ENCODE measurements at regions not wholly inside any gene's neighbourhood (a gene's known extent, or its start where the extent isn't known, plus 50 kb on each side); places are given as distances from the start of the nearest gene placed in this dataset.

GRCh38 chr10:29141761-29142160 lies 147.1 kb upstream of the LYZL1 start:
- DNase-seq (ENCODE audit: extremely low read depth in 1 of 2, low read depth in 1 of 2) = no peak

- no peak for DNase-seq (ENCODE audit: extremely low read depth in 1 of 2, low read depth in 1 of 2)
Measured at GRCh38 chr10:29142516-29143314, 146.2 kb upstream of the LYZL1 start.

GRCh38 chr10:29144126-29144525 lies 144.7 kb upstream of the LYZL1 start:
- DNase-seq (ENCODE audit: extremely low read depth in 1 of 2, low read depth in 1 of 2) = no peak

- no peak for DNase-seq (ENCODE audit: extremely low read depth in 1 of 2, low read depth in 1 of 2)
Measured at GRCh38 chr10:29146311-29147100, 142.4 kb upstream of the LYZL1 start.

- DNase-seq (ENCODE audit: extremely low read depth in 1 of 2, low read depth in 1 of 2) = no peak
Measured at GRCh38 chr10:29150010-29150409, 138.9 kb upstream of the LYZL1 start.

- no peak for DNase-seq (ENCODE audit: extremely low read depth in 1 of 2, low read depth in 1 of 2)
Measured at GRCh38 chr10:29151005-29151404, 137.9 kb upstream of the LYZL1 start.

GRCh38 chr10:29157321-29157720 lies 131.5 kb upstream of the LYZL1 start:
- DNase-seq (ENCODE audit: extremely low read depth in 1 of 2, low read depth in 1 of 2) = no peak

- DNase-seq (ENCODE audit: extremely low read depth in 1 of 2, low read depth in 1 of 2) = no peak
Measured at GRCh38 chr10:29158066-29158465, 130.8 kb upstream of the LYZL1 start.

- no peak for DNase-seq (ENCODE audit: extremely low read depth in 1 of 2, low read depth in 1 of 2)
Measured at GRCh38 chr10:29160150-29160617, 128.7 kb upstream of the LYZL1 start.

GRCh38 chr10:29163746-29164145 lies 125.1 kb upstream of the LYZL1 start:
- DNase-seq (ENCODE audit: extremely low read depth in 1 of 2, low read depth in 1 of 2) = no peak

GRCh38 chr10:29166713-29167112 lies 122.2 kb upstream of the LYZL1 start:
- no peak for DNase-seq (ENCODE audit: extremely low read depth in 1 of 2, low read depth in 1 of 2)

- DNase-seq (ENCODE audit: extremely low read depth in 1 of 2, low read depth in 1 of 2) = no peak
Measured at GRCh38 chr10:29169021-29169420, 119.8 kb upstream of the LYZL1 start.

GRCh38 chr10:29171717-29172116 lies 117.2 kb upstream of the LYZL1 start:
- no peak for DNase-seq (ENCODE audit: extremely low read depth in 1 of 2, low read depth in 1 of 2)

GRCh38 chr10:29174389-29174788 lies 114.5 kb upstream of the LYZL1 start:
- no peak for DNase-seq (ENCODE audit: extremely low read depth in 1 of 2, low read depth in 1 of 2)

- no peak for DNase-seq (ENCODE audit: extremely low read depth in 1 of 2, low read depth in 1 of 2)
Measured at GRCh38 chr10:29176845-29177832, 111.7 kb upstream of the LYZL1 start.

GRCh38 chr10:29181936-29182335 lies 106.9 kb upstream of the LYZL1 start:
- DNase-seq (ENCODE audit: extremely low read depth in 1 of 2, low read depth in 1 of 2) = no peak

- no peak for DNase-seq (ENCODE audit: extremely low read depth in 1 of 2, low read depth in 1 of 2)
Measured at GRCh38 chr10:29183301-29183945, 105.4 kb upstream of the LYZL1 start.

GRCh38 chr10:29184205-29185000 lies 104.5 kb upstream of the LYZL1 start:
- no peak for DNase-seq (ENCODE audit: extremely low read depth in 1 of 2, low read depth in 1 of 2)

GRCh38 chr10:29185050-29185449 lies 103.8 kb upstream of the LYZL1 start:
- no peak for DNase-seq (ENCODE audit: extremely low read depth in 1 of 2, low read depth in 1 of 2)

- no peak for DNase-seq (ENCODE audit: extremely low read depth in 1 of 2, low read depth in 1 of 2)
Measured at GRCh38 chr10:29186221-29186620, 102.6 kb upstream of the LYZL1 start.

Measured in stimulated activated CD8-positive, alpha-beta memory T cell treated with anti-CD3 and anti-CD28 coated beads, Interleukin-7, amount 100 ng/mL, for 48 hours (primary cell).